ENCODE measurements at regions not wholly inside any gene's neighbourhood (a gene's known extent, or its start where the extent isn't known, plus 50 kb on each side); places are given as distances from the start of the nearest gene placed in this dataset.

GRCh38 chr2:5539282-5540165 is 152.7 kb upstream of the SOX11 start:
- Histone ChIP-seq H3K9me2 (replicated peaks; ENCODE audit: control insufficient read depth, low read length) (no peaks in the 10 kb centered on the region), H3F3A (ENCODE audit: control insufficient read depth, insufficient read depth) (no peaks in the 10 kb centered on the region), H3K27ac (ENCODE audit: low read depth, low read length) (no peak overlapping the region), H3K79me2 (ENCODE audit: control insufficient read depth, low read length) (no peaks in the 10 kb centered on the region), H3K9me3 (ENCODE audit: control insufficient read depth, insufficient read depth, low read length) (peaks cover 10% of the 10 kb centered on the region; the same call in 1 of the 2 replicates), H3K27me3 (ENCODE audit: control insufficient read depth, low read length) (no peaks in the 10 kb centered on the region), H3K4me3 (ENCODE audit: low read length) (no peak overlapping the region), H3K4me2 (ENCODE audit: low read length) (no peak overlapping the region), H3K4me1 (ENCODE audit: control insufficient read depth, low read length) (no peaks in the 10 kb centered on the region), H3K36me3 (ENCODE audit: control insufficient read depth, low read length) (no peaks in the 10 kb centered on the region), H4K20me1 (ENCODE audit: control insufficient read depth, insufficient read depth, low read depth, low read length) (no peaks in the 10 kb centered on the region)
- TF ChIP-seq EZH2phosphoT487 (IDR thresholded peaks at IDR 0.05; ENCODE audit: borderline replicate concordance, low read length): no peak
- TF ChIP-seq, protein P1, sequence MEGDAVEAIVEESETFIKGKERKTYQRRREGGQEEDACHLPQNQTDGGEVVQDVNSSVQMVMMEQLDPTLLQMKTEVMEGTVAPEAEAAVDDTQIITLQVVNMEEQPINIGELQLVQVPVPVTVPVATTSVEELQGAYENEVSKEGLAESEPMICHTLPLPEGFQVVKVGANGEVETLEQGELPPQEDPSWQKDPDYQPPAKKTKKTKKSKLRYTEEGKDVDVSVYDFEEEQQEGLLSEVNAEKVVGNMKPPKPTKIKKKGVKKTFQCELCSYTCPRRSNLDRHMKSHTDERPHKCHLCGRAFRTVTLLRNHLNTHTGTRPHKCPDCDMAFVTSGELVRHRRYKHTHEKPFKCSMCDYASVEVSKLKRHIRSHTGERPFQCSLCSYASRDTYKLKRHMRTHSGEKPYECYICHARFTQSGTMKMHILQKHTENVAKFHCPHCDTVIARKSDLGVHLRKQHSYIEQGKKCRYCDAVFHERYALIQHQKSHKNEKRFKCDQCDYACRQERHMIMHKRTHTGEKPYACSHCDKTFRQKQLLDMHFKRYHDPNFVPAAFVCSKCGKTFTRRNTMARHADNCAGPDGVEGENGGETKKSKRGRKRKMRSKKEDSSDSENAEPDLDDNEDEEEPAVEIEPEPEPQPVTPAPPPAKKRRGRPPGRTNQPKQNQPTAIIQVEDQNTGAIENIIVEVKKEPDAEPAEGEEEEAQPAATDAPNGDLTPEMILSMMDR (IDR thresholded peaks at IDR 0.05; ENCODE audit: low read depth, low read length, poor library complexity, severe bottlenecking): no peak

DNA sequence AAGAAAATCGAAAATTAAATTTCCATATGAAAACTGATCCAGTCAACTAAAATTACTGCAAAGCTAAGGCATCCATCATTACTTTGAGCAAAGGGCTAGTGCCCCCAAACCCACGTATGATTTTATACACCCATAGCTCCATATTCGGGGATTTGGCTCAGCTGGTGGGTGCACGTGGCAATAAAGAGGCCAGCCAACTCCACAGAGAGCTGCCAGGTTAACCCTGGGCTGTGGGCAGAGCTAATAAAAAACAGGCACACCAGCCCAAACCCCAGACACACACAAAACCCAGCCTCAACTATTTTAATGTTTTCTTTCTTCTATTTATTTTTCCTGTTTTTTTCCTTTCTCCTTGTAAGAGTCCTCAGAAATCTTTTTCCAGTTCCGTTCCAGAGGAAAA is 151.3 kb upstream of the SOX11 start:
- Histone ChIP-seq H3K27ac (ENCODE audit: low read depth, low read length) (no peak overlapping the region), H3K4me3 (ENCODE audit: low read length) (no peak overlapping the region), H3K27me3 (ENCODE audit: control insufficient read depth, low read length) (no peaks in the 10 kb centered on the region), H3F3A (ENCODE audit: control insufficient read depth, insufficient read depth) (no peaks in the 10 kb centered on the region), H3K4me2 (ENCODE audit: low read length) (no peak overlapping the region), H3K4me1 (ENCODE audit: control insufficient read depth, low read length) (no peaks in the 10 kb centered on the region), H4K20me1 (ENCODE audit: control insufficient read depth, insufficient read depth, low read depth, low read length) (no peaks in the 10 kb centered on the region), H3K9me2 (replicated peaks; ENCODE audit: control insufficient read depth, low read length) (no peaks in the 10 kb centered on the region), H3K9me3 (ENCODE audit: control insufficient read depth, insufficient read depth, low read length) (peaks cover 12% of the 10 kb centered on the region; the same call in 1 of the 2 replicates), H3K79me2 (ENCODE audit: control insufficient read depth, low read length) (no peaks in the 10 kb centered on the region), H3K36me3 (ENCODE audit: control insufficient read depth, low read length) (no peaks in the 10 kb centered on the region)
- no peak for TF ChIP-seq EZH2phosphoT487 (IDR thresholded peaks at IDR 0.05; ENCODE audit: borderline replicate concordance, low read length)
- TF ChIP-seq, protein P1 (IDR thresholded peaks at IDR 0.05; ENCODE audit: low read depth, low read length, poor library complexity, severe bottlenecking): no peak

- Histone ChIP-seq H3K79me2 (ENCODE audit: control insufficient read depth, low read length) (no peaks in the 10 kb centered on the region), H3K9me2 (replicated peaks; ENCODE audit: control insufficient read depth, low read length) (no peaks in the 10 kb centered on the region; the same call in 1 of the 2 replicates), H3K27ac (ENCODE audit: low read depth, low read length) (no peak overlapping the region), H3K36me3 (ENCODE audit: control insufficient read depth, low read length) (no peaks in the 10 kb centered on the region), H4K20me1 (ENCODE audit: control insufficient read depth, insufficient read depth, low read depth, low read length) (no peaks in the 10 kb centered on the region), H3K4me3 (ENCODE audit: low read length) (no peak overlapping the region), H3K4me2 (ENCODE audit: low read length) (no peak overlapping the region), H3K4me1 (ENCODE audit: control insufficient read depth, low read length) (no peaks in the 10 kb centered on the region), H3K9me3 (ENCODE audit: control insufficient read depth, insufficient read depth, low read length) (peaks cover 12% of the 10 kb centered on the region; the same call in 1 of the 2 replicates), H3F3A (ENCODE audit: control insufficient read depth, insufficient read depth) (no peaks in the 10 kb centered on the region), H3K27me3 (ENCODE audit: control insufficient read depth, low read length) (no peaks in the 10 kb centered on the region)
- TF ChIP-seq EZH2phosphoT487 (IDR thresholded peaks at IDR 0.05; ENCODE audit: borderline replicate concordance, low read length): no peak
Measured at GRCh38 chr2:5544205-5544786, 147.9 kb upstream of the SOX11 start.

DNA sequence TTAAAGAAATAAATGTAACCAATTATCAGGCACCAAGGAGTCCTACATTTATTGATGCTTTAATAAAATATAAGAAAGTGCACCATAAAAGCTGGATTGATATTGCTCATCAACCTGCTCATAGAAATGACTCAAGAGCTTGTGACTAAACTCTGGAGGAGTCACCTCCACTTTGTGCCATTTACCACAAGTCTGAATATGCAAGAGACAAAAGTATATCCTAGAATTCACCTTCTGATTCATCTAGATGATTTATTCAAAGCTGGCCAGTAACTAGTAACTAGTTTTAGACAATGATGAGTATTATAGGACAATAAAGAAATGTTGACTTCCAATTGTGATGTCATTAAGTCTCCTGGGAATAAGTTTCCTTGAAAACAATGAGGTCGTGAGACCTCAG is 146.0 kb upstream of the SOX11 start:
- no peak for TF ChIP-seq EZH2phosphoT487 (IDR thresholded peaks at IDR 0.05; ENCODE audit: borderline replicate concordance, low read length)
- TF ChIP-seq, protein P1 (IDR thresholded peaks at IDR 0.05; ENCODE audit: low read depth, low read length, poor library complexity, severe bottlenecking): no peak
- Histone ChIP-seq H3K4me2 (ENCODE audit: low read length) (no peak overlapping the region), H3K9me2 (replicated peaks; ENCODE audit: control insufficient read depth, low read length) (no peaks in the 10 kb centered on the region; the same call in 1 of the 2 replicates), H3K79me2 (ENCODE audit: control insufficient read depth, low read length) (no peaks in the 10 kb centered on the region), H3K27ac (ENCODE audit: low read depth, low read length) (no peak overlapping the region), H3K4me3 (ENCODE audit: low read length) (no peak overlapping the region), H3K9me3 (ENCODE audit: control insufficient read depth, insufficient read depth, low read length) (peaks cover 12% of the 10 kb centered on the region; the same call in 1 of the 2 replicates), H3K4me1 (ENCODE audit: control insufficient read depth, low read length) (no peaks in the 10 kb centered on the region), H3F3A (ENCODE audit: control insufficient read depth, insufficient read depth) (no peaks in the 10 kb centered on the region), H3K36me3 (ENCODE audit: control insufficient read depth, low read length) (no peaks in the 10 kb centered on the region), H3K27me3 (ENCODE audit: control insufficient read depth, low read length) (no peaks in the 10 kb centered on the region), H4K20me1 (ENCODE audit: control insufficient read depth, insufficient read depth, low read depth, low read length) (no peaks in the 10 kb centered on the region)
